Calu3 (cell line): ENCODE measurements at regions not wholly inside any gene's neighbourhood (a gene's known extent, or its start where the extent isn't known, plus 50 kb on each side); places are given as distances from the start of the nearest gene placed in this dataset.

Source experiments
- BruUV-seq: library from RNA; stranded (reverse); fragments of 400-500 nt; replicated peaks from 2 replicates; lab custom pipeline; 2021; lab: Mats Ljungman, UMichigan
- CTCF ChIA-PET: fragments of 300-600 bp; sonication (Branson Sonifier 250); formaldehyde crosslinking; loops from one replicate; lab custom pipeline; 2022; ENCODE audit warnings: antibody characterized with exemption; lab: Charles Lee
- DNase-seq: peaks from one replicate; pipeline ENCODE4 v3.0.0; 2022
- H3K27ac Mint-ChIP-seq: one replicate; pipeline ENCODE4 v1.8.0; 2022; ENCODE audit warnings: mixed read lengths; ENCODE audit not compliant: unreplicated experiment
- H3K27me3 Mint-ChIP-seq: one replicate; pipeline ENCODE4 v1.8.0; 2022; ENCODE audit warnings: mixed read lengths; ENCODE audit not compliant: unreplicated experiment
- H3K36me3 Mint-ChIP-seq: one replicate; pipeline ENCODE4 v1.8.0; 2022; ENCODE audit warnings: mild to moderate bottlenecking, moderate library complexity, mixed read lengths; ENCODE audit not compliant: insufficient read depth, unreplicated experiment
- H3K4me1 Mint-ChIP-seq: one replicate; pipeline ENCODE4 v1.8.0; 2022; ENCODE audit warnings: mild to moderate bottlenecking, low read depth, mixed read lengths; ENCODE audit not compliant: unreplicated experiment
- H3K4me3 Mint-ChIP-seq: one replicate; pipeline ENCODE4 v1.8.0; 2022; ENCODE audit warnings: mild to moderate bottlenecking, low read depth, moderate library complexity, mixed read lengths; ENCODE audit not compliant: unreplicated experiment
- H3K9me3 Mint-ChIP-seq: one replicate; pipeline ENCODE4 v1.8.0; 2022; ENCODE audit warnings: low read depth, mixed read lengths; ENCODE audit not compliant: unreplicated experiment
- CTCF ChIP-seq: fragments of 200-600 bp; IDR thresholded peaks from one replicate; pipeline ENCODE4 v1.8.0; 2022; ENCODE audit warnings: antibody characterized with exemption; ENCODE audit not compliant: unreplicated experiment
- intact Hi-C: fragments of 100-400 bp; cut with micrococcal nuclease; formaldehyde crosslinking; loops from one replicate; pipeline ENCODE4 v1.10.0; 2022; ENCODE audit not compliant: unreplicated experiment

GRCh38 chr3:11705049-11705448, 61.3 kb upstream of the VGLL4 start:
- CTCF ChIA-PET: no interaction called here
- H3K36me3 Mint-ChIP-seq: peaks cover 8% of the 10 kb centered on the region
- intact Hi-C loops: no loop called here
- no peak for DNase-seq
- BruUV-seq: no TSS peak
- H3K27ac Mint-ChIP-seq: no peak overlapping the region
- H3K27me3 Mint-ChIP-seq: no peaks in the 10 kb centered on the region
- H3K4me3 Mint-ChIP-seq: no peak overlapping the region
- H3K9me3 Mint-ChIP-seq: no peaks in the 10 kb centered on the region
- peaks cover 8% of the 10 kb centered on the region for H3K4me1 Mint-ChIP-seq
- TF ChIP-seq CTCF: no peak

GRCh38 chr3:11703146-11703545, 59.4 kb upstream of the VGLL4 start:
- H3K4me3 Mint-ChIP-seq: no peak overlapping the region
- CTCF ChIA-PET: interaction anchor here (1.6 kb wide), 1 partner anchor 15 kb away, joined by 5 read pairs; no protein-coding TSS in a partner anchor

GRCh38 chr3:11699083-11699427, 55.3 kb upstream of the VGLL4 start:
- no peak for DNase-seq
- no peak overlapping the region for H3K4me3 Mint-ChIP-seq

More at GRCh38 chr3:11703146-11703545, 59.4 kb upstream of the VGLL4 start:
- H3K9me3 Mint-ChIP-seq: no peaks in the 10 kb centered on the region
- no peak for DNase-seq
- H3K27me3 Mint-ChIP-seq: no peaks in the 10 kb centered on the region
- BruUV-seq: no TSS peak
- peaks cover 8% of the 10 kb centered on the region for H3K36me3 Mint-ChIP-seq
- intact Hi-C loops: no loop called here
- H3K27ac Mint-ChIP-seq: no peak overlapping the region
- H3K4me1 Mint-ChIP-seq: peaks cover 8% of the 10 kb centered on the region
- no peak for TF ChIP-seq CTCF

GRCh38 chr3:11698326-11699082, 54.8 kb upstream of the VGLL4 start:
- CTCF ChIA-PET: no interaction called here
- TF ChIP-seq CTCF: no peak
- intact Hi-C loops: no loop called here

More at GRCh38 chr3:11699083-11699427, 55.3 kb upstream of the VGLL4 start:
- Mint-ChIP-seq H3K4me1 (no peaks in the 10 kb centered on the region), H3K9me3 (no peaks in the 10 kb centered on the region), H3K27ac (no peak overlapping the region), H3K27me3 (no peaks in the 10 kb centered on the region), H3K36me3 (peaks cover 4% of the 10 kb centered on the region)
- CTCF ChIA-PET: no interaction called here
- no peak for TF ChIP-seq CTCF
- intact Hi-C loops: no loop called here
- no TSS peak for BruUV-seq

More at GRCh38 chr3:11698326-11699082, 54.8 kb upstream of the VGLL4 start:
- H3K4me3 Mint-ChIP-seq: no peak overlapping the region
- peaks cover 4% of the 10 kb centered on the region for H3K36me3 Mint-ChIP-seq
- H3K9me3 Mint-ChIP-seq: no peaks in the 10 kb centered on the region
- H3K27ac Mint-ChIP-seq: no peak overlapping the region
- H3K27me3 Mint-ChIP-seq: no peaks in the 10 kb centered on the region
- no TSS peak for BruUV-seq
- H3K4me1 Mint-ChIP-seq: no peaks in the 10 kb centered on the region
- no peak for DNase-seq
